Astrocyte (in vitro differentiated cells and primary cell): ENCODE measurements at regions not wholly inside any gene's neighbourhood (a gene's known extent, or its start where the extent isn't known, plus 50 kb on each side); places are given as distances from the start of the nearest gene placed in this dataset.

Experiments
- DNase-seq: peaks from one replicate; pipeline ENCODE4 v3.0.0-alpha.2; 2010; ENCODE audit warnings: low read depth
- FAIRE-seq: peaks from 2 replicates; lab custom pipeline; 2011; peaks lifted over from hg19 to GRCh38; lab: Jason Lieb, UNC
- H2AFZ ChIP-seq: 2 replicates; pipeline ENCODE4 v1.6.0; 2012; ENCODE audit warnings: low read depth, low read length, inconsistent platforms
- H3K27ac ChIP-seq: 2 replicates; pipeline ENCODE4 v1.5.1; 2011; ENCODE audit warnings: low read depth, low read length, inconsistent platforms
- H3K27me3 ChIP-seq: 2 replicates; pipeline ENCODE4 v1.6.0; 2011; ENCODE audit warnings: low read length, inconsistent platforms; ENCODE audit not compliant: insufficient read depth
- H3K36me3 ChIP-seq: 2 replicates; pipeline ENCODE4 v1.5.1; 2011; ENCODE audit warnings: low read length, inconsistent platforms; ENCODE audit not compliant: insufficient read depth
- H3K4me1 ChIP-seq: 2 replicates; pipeline ENCODE4 v1.5.1; 2011; ENCODE audit warnings: low read length, inconsistent platforms; ENCODE audit not compliant: insufficient read depth
- H3K4me2 ChIP-seq: 2 replicates; pipeline ENCODE4 v1.6.0; 2012; ENCODE audit warnings: low read length, inconsistent platforms
- H3K4me3 ChIP-seq: 2 replicates; pipeline ENCODE4 v1.5.1; 2011; ENCODE audit warnings: low read depth, mild to moderate bottlenecking, low read length, inconsistent platforms; ENCODE audit not compliant: insufficient read depth
- H3K79me2 ChIP-seq: 2 replicates; pipeline ENCODE4 v1.6.0; 2012; ENCODE audit warnings: mild to moderate bottlenecking, low read length, inconsistent platforms; ENCODE audit not compliant: insufficient read depth
- H3K9ac ChIP-seq: 2 replicates; pipeline ENCODE4 v1.6.0; 2012; ENCODE audit warnings: mild to moderate bottlenecking, low read length, inconsistent platforms
- H3K9me3 ChIP-seq: 2 replicates; pipeline ENCODE4 v1.5.1; 2012; ENCODE audit warnings: low read depth, mild to moderate bottlenecking, low read length, inconsistent platforms; ENCODE audit not compliant: insufficient read depth
- H4K20me1 ChIP-seq: 2 replicates; pipeline ENCODE4 v1.6.0; 2012; ENCODE audit warnings: low read length, inconsistent platforms; ENCODE audit not compliant: insufficient read depth
- H3K27ac Mint-ChIP-seq: one replicate; pipeline ENCODE4 v1.8.0; 2021; ENCODE audit warnings: mild to moderate bottlenecking, mixed read lengths; ENCODE audit not compliant: unreplicated experiment
- H3K27me3 Mint-ChIP-seq: one replicate; pipeline ENCODE4 v1.8.0; 2021; ENCODE audit warnings: low read depth, mixed read lengths; ENCODE audit not compliant: unreplicated experiment
- H3K36me3 Mint-ChIP-seq: one replicate; pipeline ENCODE4 v1.8.0; 2021; ENCODE audit warnings: low read depth, mixed read lengths; ENCODE audit not compliant: unreplicated experiment
- H3K4me1 Mint-ChIP-seq: one replicate; pipeline ENCODE4 v1.8.0; 2021; ENCODE audit warnings: low read depth, mixed read lengths; ENCODE audit not compliant: unreplicated experiment
- H3K4me3 Mint-ChIP-seq: one replicate; pipeline ENCODE4 v1.8.0; 2021; ENCODE audit warnings: mild to moderate bottlenecking, moderate library complexity, mixed read lengths; ENCODE audit not compliant: unreplicated experiment
- H3K9me3 Mint-ChIP-seq: one replicate; pipeline ENCODE4 v1.8.0; 2021; ENCODE audit warnings: mild to moderate bottlenecking, mixed read lengths; ENCODE audit not compliant: unreplicated experiment
- CTCF ChIP-seq: IDR thresholded peaks from 2 replicates; pipeline ENCODE4 v1.5.1; 2011; ENCODE audit warnings: low read depth, mild to moderate bottlenecking, inconsistent platforms, low read length, moderate library complexity; ENCODE audit not compliant: insufficient read depth
- EZH2 ChIP-seq: IDR thresholded peaks from 2 replicates; pipeline ENCODE4 v1.6.1; 2012; ENCODE audit warnings: mild to moderate bottlenecking, low read length, inconsistent platforms; ENCODE audit not compliant: insufficient read depth

GRCh38 chr11:10625281-10625981 lies 57.0 kb upstream of the LYVE1 start:
- Histone ChIP-seq H3K36me3 (no peaks in the 10 kb centered on the region), H3K9me3 (no peaks in the 10 kb centered on the region), H3K9ac (no peak overlapping the region), H3K4me2 (no peak overlapping the region), H3K4me1 (no peaks in the 10 kb centered on the region), H4K20me1 (no peaks in the 10 kb centered on the region), H3K27ac (no peak overlapping the region), H2AFZ (no peak overlapping the region), H3K27me3 (no peaks in the 10 kb centered on the region), H3K4me3 (no peak overlapping the region), H3K79me2 (no peaks in the 10 kb centered on the region)
- Mint-ChIP-seq H3K27me3 (peaks cover 31% of the 10 kb centered on the region), H3K4me3 (no peak overlapping the region), H3K9me3 (peaks cover 1% of the 10 kb centered on the region), H3K4me1 (no peaks in the 10 kb centered on the region), H3K36me3 (peaks cover 3% of the 10 kb centered on the region), H3K27ac (no peak overlapping the region)
- TF ChIP-seq EZH2 = no peak
- no peak for TF ChIP-seq CTCF
- DNase-seq = no peak
- no peak for FAIRE-seq

GRCh38 chr11:10623797-10624761 lies 55.6 kb upstream of the LYVE1 start:
- no peaks in the 10 kb centered on the region for H3K79me2 ChIP-seq
- H2AFZ ChIP-seq = no peak overlapping the region
- H3K27me3 ChIP-seq = no peaks in the 10 kb centered on the region
- no peak overlapping the region for H3K27ac ChIP-seq
- FAIRE-seq (no peak), DNase-seq (no peak)
- no peaks in the 10 kb centered on the region for H3K36me3 ChIP-seq
- no peak for TF ChIP-seq CTCF
- no peak for TF ChIP-seq EZH2
- peaks cover 2% of the 10 kb centered on the region for H3K36me3 Mint-ChIP-seq
- no peaks in the 10 kb centered on the region for H3K4me1 Mint-ChIP-seq
- no peaks in the 10 kb centered on the region for H3K4me1 ChIP-seq
- no peak overlapping the region for H3K4me3 Mint-ChIP-seq
- no peaks in the 10 kb centered on the region for H4K20me1 ChIP-seq
- H3K9ac ChIP-seq = no peak overlapping the region
- H3K4me3 ChIP-seq = no peak overlapping the region
- no peaks in the 10 kb centered on the region for H3K9me3 Mint-ChIP-seq
- H3K27ac Mint-ChIP-seq = no peak overlapping the region
- H3K4me2 ChIP-seq = no peak overlapping the region
- H3K27me3 Mint-ChIP-seq = peaks cover 20% of the 10 kb centered on the region
- H3K9me3 ChIP-seq = no peaks in the 10 kb centered on the region
